Breast epithelium (tissue), 3 donors: ENCODE measurements at regions not wholly inside any gene's neighbourhood (a gene's known extent, or its start where the extent isn't known, plus 50 kb on each side); places are given as distances from the start of the nearest gene placed in this dataset.

ENCODE experiments used
- CTCF ChIP-seq, 3 donors: fragments of 450-650 bp; IDR thresholded peaks; one replicate each; pipeline ENCODE4 v1.5.1; 2016 to 2017; ENCODE audit warnings: antibody characterized with exemption in 3 of 3, mild to moderate bottlenecking in 3 of 3, moderate library complexity in 3 of 3
- POLR2AphosphoS5 ChIP-seq, 3 donors: sonication (generic); formaldehyde crosslinking; IDR thresholded peaks; one replicate each; pipeline ENCODE4 v1.6.1; 2017; ENCODE audit warnings: antibody characterized with exemption in 3 of 3

- no peak for TF ChIP-seq POLR2AphosphoS5 (IDR thresholded peaks at IDR 0.05)
- no peak for TF ChIP-seq CTCF (IDR thresholded peaks at IDR 0.05)
Observed at GRCh38 chr10:64574371-64574770, 1053.2 kb downstream of the REEP3 start.
